Tibial nerve (tissue), 4 donors: ENCODE measurements at regions not wholly inside any gene's neighbourhood (a gene's known extent, or its start where the extent isn't known, plus 50 kb on each side); places are given as distances from the start of the nearest gene placed in this dataset.

ENCODE experiments used
- DNase-seq, 2 donors: peaks; one replicate each; pipeline ENCODE4 v3.0.0-alpha.2; 2019; ENCODE audit warnings: low spot score in 2 of 2
- H3K27ac ChIP-seq, 4 donors: fragments of 200-600 bp; sonication (generic) in 3 of 4; one replicate each; pipeline ENCODE4 v1.5.1; 2017 to 2019; ENCODE audit warnings: mild to moderate bottlenecking in 1 of 4
- H3K27me3 ChIP-seq, 2 donors: fragments of 200-600 bp; sonication (generic) in 1 of 2; one replicate each; pipeline versions ENCODE4 v1.5.1 to v1.6.0; 2017 to 2019
- H3K36me3 ChIP-seq, 3 donors: fragments of 200-600 bp; sonication (generic); one replicate each; pipeline ENCODE4 v1.5.1; 2018 to 2019
- H3K4me1 ChIP-seq, 4 donors: fragments of 200-600 bp; sonication (generic) in 3 of 4; one replicate each; pipeline ENCODE4 v1.5.1; 2017 to 2019
- H3K4me3 ChIP-seq, 4 donors: fragments of 200-600 bp; sonication (generic) in 3 of 4; one replicate each; pipeline ENCODE4 v1.5.1; 2017 to 2019; ENCODE audit warnings: mild to moderate bottlenecking in 1 of 4, moderate library complexity in 1 of 4
- H3K9me3 ChIP-seq, 4 donors: fragments of 200-600 bp; sonication (generic) in 3 of 4; one replicate each; pipeline ENCODE4 v1.5.1; 2017 to 2019
- EP300 ChIP-seq, 2 donors: sonication (generic); formaldehyde crosslinking; IDR thresholded peaks; one replicate each; pipeline ENCODE4 v1.6.1; 2017; ENCODE audit warnings: antibody characterized with exemption in 2 of 2, mild to moderate bottlenecking in 1 of 2
- POLR2A ChIP-seq, 2 donors: fragments of 450-650 bp; IDR thresholded peaks; one replicate each; pipeline ENCODE4 v1.6.1; 2017; ENCODE audit warnings: antibody characterized with exemption in 2 of 2, mild to moderate bottlenecking in 2 of 2, moderate library complexity in 2 of 2
- WGBS, 2 donors: methylation state at CpG; one replicate each; pipeline ENCODE4 v1.1.5; 2018; 5-methylcytosine and 5-hydroxymethylcytosine counted together
- TF ChIP-seq, protein P1 (sequence below), 5 experiments: fragments of 200-600 bp in 3 of 5; fragments of 450-650 bp in 2 of 5; sonication (generic) in 3 of 5; IDR thresholded peaks; one replicate each; pipeline ENCODE4 v1.5.1; 2016 to 2019; ENCODE audit warnings: antibody characterized with exemption in 5 of 5, mild to moderate bottlenecking in 3 of 5, moderate library complexity in 2 of 5

DNA sequence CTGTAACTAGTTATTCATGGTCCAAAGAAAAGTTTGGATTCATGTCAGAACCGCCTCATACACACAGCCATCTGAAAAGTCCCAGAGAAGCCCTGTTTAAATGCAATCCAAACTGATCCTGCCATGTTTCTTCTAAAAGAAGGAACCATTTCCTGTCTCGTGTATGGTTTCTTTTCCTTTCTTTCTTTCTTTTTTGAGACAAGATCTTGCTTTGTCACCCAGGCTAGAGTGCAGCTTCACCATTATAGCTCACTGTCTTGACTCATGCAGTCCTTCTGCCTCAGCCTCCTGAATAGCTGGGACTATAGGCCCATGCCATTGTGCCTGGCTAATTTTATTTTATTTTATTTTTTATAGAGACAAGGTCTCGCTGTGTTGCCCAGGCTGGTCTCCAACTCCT is 77.4 kb upstream of the NSMCE3 start:
- no peaks in the 10 kb centered on the region for H3K4me1 ChIP-seq
- DNase-seq: no peak
- H3K27ac ChIP-seq: no peak overlapping the region
- H3K36me3 ChIP-seq: no peaks in the 10 kb centered on the region
- H3K27me3 ChIP-seq: no peaks in the 10 kb centered on the region
- no peak overlapping the region for H3K4me3 ChIP-seq
- TF ChIP-seq, protein P1, sequence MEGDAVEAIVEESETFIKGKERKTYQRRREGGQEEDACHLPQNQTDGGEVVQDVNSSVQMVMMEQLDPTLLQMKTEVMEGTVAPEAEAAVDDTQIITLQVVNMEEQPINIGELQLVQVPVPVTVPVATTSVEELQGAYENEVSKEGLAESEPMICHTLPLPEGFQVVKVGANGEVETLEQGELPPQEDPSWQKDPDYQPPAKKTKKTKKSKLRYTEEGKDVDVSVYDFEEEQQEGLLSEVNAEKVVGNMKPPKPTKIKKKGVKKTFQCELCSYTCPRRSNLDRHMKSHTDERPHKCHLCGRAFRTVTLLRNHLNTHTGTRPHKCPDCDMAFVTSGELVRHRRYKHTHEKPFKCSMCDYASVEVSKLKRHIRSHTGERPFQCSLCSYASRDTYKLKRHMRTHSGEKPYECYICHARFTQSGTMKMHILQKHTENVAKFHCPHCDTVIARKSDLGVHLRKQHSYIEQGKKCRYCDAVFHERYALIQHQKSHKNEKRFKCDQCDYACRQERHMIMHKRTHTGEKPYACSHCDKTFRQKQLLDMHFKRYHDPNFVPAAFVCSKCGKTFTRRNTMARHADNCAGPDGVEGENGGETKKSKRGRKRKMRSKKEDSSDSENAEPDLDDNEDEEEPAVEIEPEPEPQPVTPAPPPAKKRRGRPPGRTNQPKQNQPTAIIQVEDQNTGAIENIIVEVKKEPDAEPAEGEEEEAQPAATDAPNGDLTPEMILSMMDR (IDR thresholded peaks at IDR 0.05): no peak
- no peak for TF ChIP-seq POLR2A (IDR thresholded peaks at IDR 0.05)
- no peak for TF ChIP-seq EP300 (IDR thresholded peaks at IDR 0.05)
- no peaks in the 10 kb centered on the region for H3K9me3 ChIP-seq
- 76 to 78% methylated on average over 3 of the region's 3 CpGs for WGBS, 2 donors

- H3K36me3 ChIP-seq: no peaks in the 10 kb centered on the region
- TF ChIP-seq, protein P1 (IDR thresholded peaks at IDR 0.05): no peak
- no peak for TF ChIP-seq POLR2A (IDR thresholded peaks at IDR 0.05)
- TF ChIP-seq EP300 (IDR thresholded peaks at IDR 0.05): no peak
- 79 to 83% methylated on average over 20 of the region's 20 CpGs for WGBS, 2 donors
- H3K9me3 ChIP-seq: no peaks in the 10 kb centered on the region
- H3K27ac ChIP-seq: no peak overlapping the region
- H3K4me3 ChIP-seq: no peak overlapping the region
- no peak for DNase-seq
- no peaks in the 10 kb centered on the region for H3K4me1 ChIP-seq
- no peaks in the 10 kb centered on the region for H3K27me3 ChIP-seq
Observed at GRCh38 chr15:29345549-29346525, 76.2 kb upstream of the NSMCE3 start.

- 41 to 72% methylated on average over 3 of the region's 3 CpGs for WGBS, 2 donors
- Histone ChIP-seq H3K36me3 (no peaks in the 10 kb centered on the region), H3K4me3 (no peak overlapping the region), H3K27ac (no peak overlapping the region), H3K9me3 (no peaks in the 10 kb centered on the region), H3K4me1 (no peaks in the 10 kb centered on the region), H3K27me3 (no peaks in the 10 kb centered on the region)
- TF ChIP-seq, protein P1 (IDR thresholded peaks at IDR 0.05): no peak
- TF ChIP-seq POLR2A (IDR thresholded peaks at IDR 0.05) (no peak), EP300 (IDR thresholded peaks at IDR 0.05) (no peak)
- no peak for DNase-seq
Observed at GRCh38 chr15:29344474-29344873, 74.9 kb upstream of the NSMCE3 start.

DNA sequence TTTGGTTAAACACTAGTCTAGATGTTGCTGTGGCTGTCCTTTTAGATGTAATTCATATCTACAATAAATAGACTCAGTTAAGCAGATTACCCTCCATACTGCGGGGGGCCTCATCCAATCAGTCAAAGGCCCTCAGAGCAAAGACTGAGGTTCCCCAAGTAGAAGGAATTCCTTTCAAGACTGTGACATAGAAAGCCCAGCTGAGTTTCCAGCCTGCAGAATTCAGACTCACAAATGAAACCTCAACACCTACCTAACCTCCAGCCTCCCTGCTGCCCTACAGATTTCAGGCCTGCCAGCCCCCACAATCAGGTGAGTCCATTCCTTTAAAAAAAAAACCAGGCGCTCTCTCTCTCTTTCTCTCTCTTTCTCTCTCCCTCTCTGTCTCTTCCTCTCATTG is 73.6 kb upstream of the NSMCE3 start:
- WGBS, 2 donors: 87 to 88% methylated on average over 2 of the region's 2 CpGs
- no peaks in the 10 kb centered on the region for H3K4me1 ChIP-seq
- DNase-seq: no peak
- TF ChIP-seq EP300 (IDR thresholded peaks at IDR 0.05): no peak
- TF ChIP-seq, protein P1 (IDR thresholded peaks at IDR 0.05): no peak
- TF ChIP-seq POLR2A (IDR thresholded peaks at IDR 0.05): no peak
- no peaks in the 10 kb centered on the region for H3K27me3 ChIP-seq
- no peak overlapping the region for H3K27ac ChIP-seq
- no peak overlapping the region for H3K4me3 ChIP-seq
- no peaks in the 10 kb centered on the region for H3K36me3 ChIP-seq
- no peaks in the 10 kb centered on the region for H3K9me3 ChIP-seq

- Histone ChIP-seq H3K9me3 (no peaks in the 10 kb centered on the region), H3K27me3 (no peaks in the 10 kb centered on the region), H3K27ac (no peak overlapping the region), H3K4me1 (peaks cover 0 to 6% (median 0%) of the 10 kb centered on the region in 4 donors), H3K4me3 (no peak overlapping the region), H3K36me3 (no peaks in the 10 kb centered on the region)
- DNase-seq: no peak
- 78 to 82% methylated on average over 8 of the region's 8 CpGs for WGBS, 2 donors
- TF ChIP-seq EP300 (IDR thresholded peaks at IDR 0.05) (no peak), POLR2A (IDR thresholded peaks at IDR 0.05) (no peak)
- TF ChIP-seq, protein P1 (IDR thresholded peaks at IDR 0.05): no peak
Observed at GRCh38 chr15:29342201-29342600, 72.6 kb upstream of the NSMCE3 start.
